HG03442 (cell line): ENCODE measurements at regions not wholly inside any gene's neighbourhood (a gene's known extent, or its start where the extent isn't known, plus 50 kb on each side); places are given as distances from the start of the nearest gene placed in this dataset.
"Not testable (repeated sequence)": the region's sequence is repeated elsewhere in the genome, so short reads cannot be mapped to it uniquely, and the experiment has no call there.

ENCODE experiments used
- ATAC-seq: cut with Tn5 transposase; IDR thresholded peaks from one replicate; pipeline ENCODE4 v1.9.1; 2021; ENCODE audit warnings: mild to moderate bottlenecking, moderate library complexity; ENCODE audit not compliant: unreplicated experiment

DNA sequence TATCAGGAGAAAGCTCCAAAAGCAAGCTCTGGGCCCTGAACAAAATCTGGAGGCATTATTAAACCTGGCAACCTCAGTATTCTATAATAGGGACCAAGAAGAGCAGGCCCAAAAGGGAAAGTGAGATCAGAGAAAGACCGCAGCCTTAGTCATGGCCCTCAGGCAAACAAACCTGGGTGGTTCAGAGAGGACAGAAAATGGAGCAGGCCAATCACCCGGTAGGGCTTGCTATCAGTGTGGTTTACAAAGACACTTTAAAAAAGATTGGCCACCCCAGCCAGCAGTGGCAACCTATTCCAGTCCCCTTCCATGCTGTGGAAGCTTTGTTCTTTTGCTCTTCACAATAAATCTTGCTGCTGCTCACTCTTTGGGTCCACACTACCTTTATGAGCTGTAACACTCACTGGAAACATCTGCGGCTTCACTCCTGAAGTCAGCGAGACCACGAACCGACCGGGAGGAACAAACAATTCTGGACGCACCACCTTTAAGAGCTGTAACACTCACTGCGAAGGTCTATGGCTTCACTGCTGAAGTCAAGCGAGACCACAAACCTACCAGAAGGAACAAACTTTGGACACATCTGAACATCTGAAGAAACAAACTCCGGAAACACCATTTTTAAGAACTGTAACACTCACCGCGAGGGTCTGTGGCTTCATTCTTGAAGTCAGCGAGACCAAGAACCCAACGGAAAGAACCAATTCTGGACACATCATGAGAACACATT, 1821.2 kb upstream of the PCDH20 start:
- not testable (repeated sequence) for ATAC-seq

DNA sequence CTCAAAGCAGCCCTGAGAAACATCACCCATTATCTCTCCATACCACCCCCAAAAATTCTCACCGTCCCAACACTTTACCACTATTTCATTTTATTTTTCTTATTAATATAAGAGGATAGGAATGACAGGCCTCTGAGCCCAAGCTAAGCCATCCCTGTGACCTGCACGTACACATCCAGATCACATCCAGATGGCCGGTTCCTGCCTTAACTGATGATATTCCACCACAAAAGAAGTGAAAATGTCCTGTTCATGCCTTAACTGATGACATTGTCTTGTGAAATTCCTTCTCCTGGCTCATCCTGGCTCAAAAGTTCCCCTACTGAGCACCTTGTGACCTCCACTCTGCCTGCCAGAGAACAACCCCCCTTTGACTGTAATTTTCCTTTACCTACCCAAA, 1802.9 kb upstream of the PCDH20 start:
- not testable (repeated sequence) for ATAC-seq

DNA sequence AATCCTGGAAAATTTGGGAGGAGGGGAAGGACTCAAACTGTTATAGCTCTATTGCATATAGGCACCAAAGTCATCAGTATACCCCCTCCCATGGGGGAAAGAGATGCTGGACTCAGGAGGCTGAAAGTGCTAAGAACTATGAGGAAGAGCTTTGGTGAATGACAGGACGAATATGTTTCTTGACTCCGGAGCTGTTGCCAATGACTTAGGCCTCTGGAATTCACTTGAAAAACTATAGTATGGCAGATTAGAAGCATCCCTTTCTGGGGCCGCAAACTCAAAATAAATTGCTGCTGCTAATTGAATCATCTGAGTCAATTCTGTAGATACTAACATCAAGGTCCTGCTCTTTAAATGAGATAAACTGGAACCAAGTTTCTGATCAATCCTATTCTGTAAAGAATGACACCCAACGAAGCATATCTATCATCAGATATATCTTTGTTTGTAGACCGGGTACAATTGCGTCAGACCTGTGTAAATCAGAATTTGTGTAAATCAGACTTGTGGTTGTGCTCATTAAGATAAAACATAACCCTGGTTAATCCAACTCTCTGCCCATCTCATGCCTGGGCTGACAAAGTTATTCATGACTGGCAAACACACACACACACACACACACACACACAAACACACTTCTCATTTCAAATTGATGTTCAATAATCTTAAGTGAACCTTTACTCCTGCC, 1793.8 kb upstream of the PCDH20 start:
- no peak for ATAC-seq

DNA sequence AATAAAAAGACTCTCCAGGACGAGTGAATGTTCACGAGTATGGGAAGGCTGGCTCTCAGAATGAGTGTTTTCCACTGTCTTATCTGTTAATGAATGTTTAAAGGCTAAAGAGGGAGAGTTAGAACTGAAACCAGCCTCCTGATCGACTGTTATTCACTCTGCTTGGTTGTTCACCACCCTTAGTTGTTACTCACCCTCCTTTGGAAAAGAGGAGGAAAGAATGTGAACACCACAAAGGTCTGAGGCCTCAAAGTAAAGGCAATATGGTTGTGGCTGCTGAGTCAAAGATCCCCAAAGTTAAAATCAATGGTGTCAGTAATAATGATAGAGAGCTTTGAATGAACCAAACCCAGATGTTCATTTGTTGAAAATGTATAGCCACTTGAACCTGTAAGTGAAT, 1793.2 kb upstream of the PCDH20 start:
- ATAC-seq: no peak

DNA sequence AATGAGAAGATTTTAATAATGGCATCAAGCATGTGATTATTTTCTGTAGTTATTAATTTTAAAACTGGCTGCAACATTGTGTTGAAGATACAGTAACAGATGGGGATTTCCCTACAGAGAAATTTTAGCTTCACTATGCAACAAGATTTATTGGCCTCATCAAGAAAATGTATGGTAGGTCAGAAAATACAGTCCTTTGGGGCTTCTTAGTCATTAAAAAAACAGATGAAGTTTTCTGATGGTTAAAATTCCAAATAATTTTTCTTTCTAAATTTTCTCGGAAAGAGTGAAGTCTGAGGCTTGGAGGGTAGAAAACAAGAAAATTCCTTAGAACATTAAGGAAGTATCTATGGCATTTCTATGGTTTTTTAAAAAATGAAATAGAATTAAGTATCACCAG, 1790.8 kb upstream of the PCDH20 start:
- ATAC-seq: no peak

DNA sequence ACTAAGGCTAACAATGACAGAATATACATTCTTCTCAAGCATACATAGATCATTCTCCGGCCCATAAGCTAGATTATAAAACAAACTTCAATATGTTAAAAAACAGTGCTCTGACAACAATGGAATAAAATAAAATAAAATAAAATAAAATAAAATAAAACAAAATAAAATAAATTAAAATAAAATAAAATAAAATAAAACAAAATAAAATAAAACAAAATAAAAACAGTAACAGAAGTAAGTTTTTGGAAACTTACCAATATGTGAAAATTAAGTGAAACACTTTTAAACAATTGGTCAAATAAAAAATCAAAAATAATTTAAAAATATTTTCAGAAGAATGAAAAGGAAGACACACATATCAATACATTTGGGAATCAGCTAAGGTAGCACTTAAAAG, 1785.8 kb upstream of the PCDH20 start:
- ATAC-seq: no peak

DNA sequence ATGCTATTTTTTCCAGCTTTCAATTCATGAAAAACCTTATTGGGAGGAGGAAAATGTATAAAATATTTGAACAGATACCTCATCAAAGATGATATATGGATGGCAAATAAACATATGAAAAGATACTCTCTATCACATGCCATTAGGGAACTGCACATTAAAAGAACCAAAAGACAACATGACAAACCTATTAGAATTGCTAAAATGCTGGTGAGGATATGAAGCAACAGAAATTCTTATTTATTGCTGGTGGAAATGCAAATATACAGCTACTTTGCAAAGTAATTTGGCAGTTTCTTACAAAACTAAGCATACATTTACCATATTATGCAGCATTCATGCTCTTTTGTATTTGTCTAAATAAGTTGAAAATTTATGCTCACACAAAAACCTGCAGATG, 1783.9 kb upstream of the PCDH20 start:
- ATAC-seq: no peak

DNA sequence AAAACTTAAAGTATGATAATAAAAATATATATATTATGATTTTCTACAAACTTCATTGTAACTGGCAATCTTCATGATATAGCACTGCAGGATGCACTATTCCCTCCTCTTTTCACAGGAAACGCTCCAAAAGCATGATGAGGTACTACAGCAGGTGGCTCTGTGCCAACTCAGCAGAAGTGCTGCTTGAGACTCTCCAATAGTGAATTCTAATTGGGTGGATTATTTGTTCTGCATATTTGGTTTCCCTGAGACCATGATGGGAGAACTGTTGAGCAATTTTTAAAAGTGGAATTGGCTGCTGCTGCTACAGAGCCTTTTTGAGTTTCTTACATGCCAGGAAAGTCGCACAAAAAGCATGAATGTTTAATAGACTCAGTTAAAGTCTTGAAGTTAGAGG, 1782.4 kb upstream of the PCDH20 start:
- ATAC-seq: no peak

DNA sequence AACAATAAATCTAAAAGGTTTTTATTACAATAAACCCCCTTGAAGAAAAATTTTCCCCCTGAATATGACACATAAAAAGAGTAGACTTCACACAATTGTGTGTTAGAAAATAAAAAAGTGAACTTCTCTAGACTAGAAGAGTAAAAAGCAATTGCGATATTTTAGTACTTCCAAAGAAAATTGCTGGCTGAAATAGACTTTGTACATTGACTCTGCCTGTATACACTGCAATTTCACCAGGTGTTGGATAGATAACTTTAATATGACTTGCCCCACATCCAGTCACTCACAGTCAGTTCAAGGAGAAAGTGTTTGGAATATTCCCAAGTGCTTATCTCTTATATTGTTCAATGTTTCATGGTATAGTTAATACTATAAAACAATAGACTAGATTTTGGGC, 1780.1 kb upstream of the PCDH20 start:
- no peak for ATAC-seq

DNA sequence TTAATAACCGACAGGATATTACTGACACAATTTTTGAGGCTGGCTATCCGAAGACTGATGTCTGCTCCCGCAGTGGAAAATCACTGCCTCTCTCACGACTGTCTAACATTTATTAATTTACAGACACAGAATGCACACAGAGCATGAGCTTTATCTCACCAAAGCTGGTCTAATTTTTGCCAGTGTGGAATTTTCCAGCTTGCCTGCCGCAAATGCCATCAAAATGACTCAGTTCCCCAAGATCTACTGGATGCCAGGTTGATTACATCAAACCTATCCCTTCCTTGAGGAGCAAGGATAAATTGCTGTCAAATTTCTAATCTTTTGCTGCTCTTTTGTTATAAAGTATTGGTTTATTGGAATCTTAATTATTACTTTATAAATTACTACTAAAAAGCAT, 1775.1 kb upstream of the PCDH20 start:
- ATAC-seq: no peak

DNA sequence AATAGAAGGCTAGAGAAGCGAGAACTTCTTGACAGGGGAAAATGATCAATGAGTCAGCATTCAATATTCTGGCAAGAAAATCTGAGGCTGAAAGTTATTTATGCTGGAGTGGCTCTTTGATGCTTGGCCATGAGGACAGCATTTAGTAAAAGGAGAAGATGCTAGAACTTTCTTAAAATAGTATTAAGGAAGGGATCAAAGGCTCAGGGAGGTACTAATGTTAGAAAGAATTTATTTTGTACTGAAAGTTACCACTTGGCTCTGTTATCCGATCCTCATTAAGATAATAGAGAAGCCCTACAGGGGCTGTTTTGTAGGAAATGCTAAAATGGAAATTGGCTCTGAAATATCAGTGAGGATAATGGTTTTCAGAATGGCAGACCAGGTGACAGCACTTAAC, 1774.6 kb upstream of the PCDH20 start:
- ATAC-seq: no peak

DNA sequence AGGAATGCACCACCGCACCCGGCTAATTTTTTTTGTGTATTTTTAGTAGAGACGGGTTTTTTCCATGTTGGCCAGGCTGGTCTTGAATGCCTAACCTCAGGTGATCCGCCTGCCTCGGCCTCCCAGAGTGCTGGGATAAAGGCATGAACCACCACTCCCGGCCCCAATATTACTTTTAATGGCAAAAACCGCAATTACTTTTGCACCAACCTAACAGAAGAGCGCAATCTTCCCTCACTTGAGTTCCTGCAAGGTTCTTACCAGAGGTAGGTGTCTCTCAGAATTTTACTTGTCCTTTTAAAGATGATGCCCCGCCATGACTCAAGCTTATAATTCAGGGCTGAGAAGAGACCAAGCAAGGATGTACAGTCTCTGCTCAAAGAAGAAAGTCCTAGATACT, 1774.1 kb upstream of the PCDH20 start:
- ATAC-seq: no peak

DNA sequence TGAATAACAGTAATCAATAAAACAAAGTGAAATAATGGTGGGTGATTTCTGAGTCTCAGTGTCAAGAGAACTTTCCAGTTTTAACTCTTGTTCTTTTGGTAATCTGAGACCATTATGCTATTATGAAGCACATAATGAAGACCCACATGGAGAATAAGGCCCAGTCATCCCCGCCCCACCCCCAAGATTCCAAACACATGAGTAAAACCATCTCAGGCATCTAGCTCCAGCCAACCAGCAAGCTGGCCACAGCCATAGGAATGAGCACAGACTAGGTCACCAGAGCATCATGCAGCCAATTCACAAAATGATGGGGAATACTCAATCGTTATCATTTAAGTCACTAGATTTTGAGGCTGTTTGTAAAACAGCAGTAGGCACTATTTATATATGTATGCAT, 1769.0 kb upstream of the PCDH20 start:
- ATAC-seq: no peak

DNA sequence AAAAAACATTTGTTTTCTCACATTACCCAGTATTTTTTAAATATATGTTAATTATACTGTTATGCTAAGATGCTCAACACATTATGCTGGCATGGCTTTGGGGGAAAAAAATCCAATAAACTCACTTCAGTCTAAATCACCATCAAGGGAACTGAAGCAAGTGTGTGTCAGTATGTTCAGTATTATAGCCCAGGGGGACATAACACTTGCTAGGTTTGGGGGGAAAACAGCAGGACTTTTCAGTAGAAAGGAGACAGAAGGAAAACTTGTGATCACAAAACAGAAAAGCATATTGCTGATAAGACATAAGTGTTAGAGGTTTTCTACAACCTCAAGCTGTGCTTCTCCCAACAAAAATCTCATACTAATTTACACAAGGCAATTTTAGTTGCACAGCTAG, 1759.9 kb upstream of the PCDH20 start:
- no peak for ATAC-seq

DNA sequence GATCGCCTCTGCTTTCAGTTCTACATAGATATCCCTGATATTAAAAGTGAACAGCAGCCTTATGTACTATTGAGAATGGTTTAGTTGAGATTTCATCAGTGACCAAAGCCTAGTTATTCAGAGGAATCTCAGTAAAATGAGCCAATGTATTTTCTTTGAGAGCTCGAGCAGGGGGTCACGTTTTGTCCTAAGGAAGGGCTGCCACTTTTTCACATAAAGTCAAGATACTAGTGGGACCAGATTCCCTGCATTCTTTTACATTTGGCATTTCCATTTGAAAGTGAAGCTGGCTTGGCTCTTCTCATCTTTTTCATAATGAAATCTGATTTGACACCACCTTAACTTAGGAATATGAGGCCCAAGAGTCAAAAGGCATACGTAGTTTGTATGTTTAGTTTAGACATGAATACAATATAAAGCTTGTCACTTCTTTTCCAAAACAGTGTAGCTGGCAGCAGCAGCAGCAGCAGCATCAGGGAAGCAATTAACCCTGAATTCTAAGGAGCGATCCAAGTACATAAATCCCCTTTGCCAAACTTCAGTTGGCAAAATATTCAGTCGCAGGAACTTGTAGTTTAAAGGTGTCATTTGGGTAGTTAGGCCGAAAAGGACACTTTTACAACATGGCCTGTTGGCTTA, 1752.2 kb upstream of the PCDH20 start:
- no peak for ATAC-seq

DNA sequence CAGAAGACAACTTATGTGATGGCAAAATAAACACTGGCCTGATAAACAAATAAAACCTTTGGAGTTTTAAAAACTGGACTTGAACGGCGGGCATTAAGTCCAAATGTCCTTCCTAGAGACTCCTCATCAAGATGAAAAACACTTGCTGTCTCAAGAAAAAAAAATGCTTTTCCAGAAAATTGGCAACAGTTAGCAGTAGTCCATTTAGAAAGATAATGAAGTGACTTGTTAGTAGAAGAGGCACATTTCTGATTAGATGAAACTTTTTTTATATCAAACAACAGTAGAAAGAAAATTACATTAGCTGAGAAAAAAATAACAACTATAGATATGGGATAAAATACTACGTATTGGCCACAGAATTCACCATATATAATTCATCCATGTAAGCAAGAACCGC, 1750.7 kb upstream of the PCDH20 start:
- ATAC-seq: no peak

DNA sequence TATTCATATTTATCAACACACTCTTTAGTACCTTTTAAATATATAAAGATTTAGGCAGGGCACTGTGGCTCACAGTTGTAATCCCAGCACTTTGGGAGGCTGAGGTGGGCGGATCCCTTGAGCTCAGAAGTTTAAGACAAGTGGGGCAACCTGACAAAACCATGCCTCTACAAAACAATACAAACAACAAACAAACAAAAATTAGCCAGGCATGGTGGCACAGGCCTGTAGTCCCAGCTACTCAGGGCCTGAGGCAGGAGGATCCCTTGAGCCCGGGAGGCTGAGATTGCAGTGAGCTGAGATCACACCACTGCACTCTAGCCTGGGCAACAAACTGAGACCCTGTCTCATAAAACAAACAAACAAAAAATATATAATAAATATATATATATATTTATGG, 1748.3 kb upstream of the PCDH20 start:
- no peak for ATAC-seq

DNA sequence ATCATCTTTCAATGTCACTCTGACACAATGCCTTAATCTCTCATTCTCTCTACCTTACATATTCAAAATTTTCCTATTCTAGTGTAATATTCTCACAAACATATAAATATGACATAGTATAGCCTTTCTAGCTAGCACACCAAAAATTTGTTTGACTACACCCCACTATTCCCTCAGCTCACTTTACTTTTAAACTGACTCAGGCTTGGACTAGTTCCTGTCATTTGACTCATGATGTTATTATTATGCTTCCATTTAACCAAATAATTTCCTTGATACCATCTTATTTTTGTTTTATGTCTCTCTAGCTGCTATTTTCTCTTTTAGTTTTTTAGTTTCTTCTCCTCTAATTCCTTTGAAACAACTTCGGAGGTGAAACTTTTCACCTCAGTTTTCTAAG, 1745.6 kb upstream of the PCDH20 start:
- no peak for ATAC-seq

DNA sequence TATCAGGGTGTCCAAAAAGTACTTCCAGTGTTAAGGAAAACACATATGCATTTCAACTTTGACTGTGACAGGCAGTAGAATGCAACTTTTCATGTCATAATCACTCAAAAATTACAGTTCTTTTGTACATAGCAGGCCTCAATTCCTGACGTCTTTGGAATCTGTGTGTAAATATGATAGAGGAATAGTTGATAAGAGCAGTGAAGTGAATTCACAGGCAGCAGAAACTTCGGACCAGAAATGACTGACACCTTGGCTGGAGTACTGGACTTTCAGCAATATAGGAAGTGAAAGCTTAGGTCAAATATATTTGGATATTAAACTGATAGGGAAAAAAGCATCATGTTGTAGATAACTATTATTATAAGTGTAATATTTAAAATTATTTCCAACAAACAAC, 1741.2 kb upstream of the PCDH20 start:
- ATAC-seq: no peak

DNA sequence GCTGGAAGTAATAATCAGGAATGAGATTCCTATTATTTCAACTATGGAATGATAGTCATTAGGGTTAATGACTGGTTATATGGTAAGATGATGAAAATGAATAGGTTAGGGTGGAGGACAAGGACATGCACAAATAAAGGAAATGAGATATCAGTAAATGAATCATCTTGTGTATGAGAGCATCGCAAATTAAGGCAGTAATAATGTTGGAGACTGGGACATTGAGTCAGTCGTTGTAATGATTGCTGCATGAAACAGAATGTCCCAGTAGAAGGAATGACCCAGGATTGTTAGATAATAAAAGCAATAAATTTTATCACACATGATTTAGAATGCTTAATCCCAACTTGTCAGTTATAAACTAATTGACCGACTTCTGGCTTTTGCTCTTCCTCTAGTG, 1733.7 kb upstream of the PCDH20 start:
- ATAC-seq: no peak

DNA sequence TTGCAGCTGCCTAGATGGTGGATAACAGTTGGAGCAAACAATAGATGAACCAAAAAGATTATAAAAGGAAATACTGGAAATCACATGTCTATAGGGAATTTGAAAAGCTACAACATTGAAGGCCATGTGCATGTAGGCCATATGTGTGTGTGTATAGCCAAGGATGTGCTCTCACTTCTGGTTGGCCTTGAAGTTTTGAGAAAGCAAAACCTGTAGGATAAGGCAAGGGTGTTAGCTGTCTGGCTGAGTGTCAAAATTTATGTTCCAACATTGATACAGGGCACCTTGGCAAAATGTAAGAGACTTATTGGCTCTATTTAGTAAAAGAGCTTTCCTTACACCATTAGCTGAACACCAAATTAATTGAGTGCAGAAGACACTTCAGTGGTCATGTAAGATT, 1723.6 kb upstream of the PCDH20 start:
- ATAC-seq: no peak

DNA sequence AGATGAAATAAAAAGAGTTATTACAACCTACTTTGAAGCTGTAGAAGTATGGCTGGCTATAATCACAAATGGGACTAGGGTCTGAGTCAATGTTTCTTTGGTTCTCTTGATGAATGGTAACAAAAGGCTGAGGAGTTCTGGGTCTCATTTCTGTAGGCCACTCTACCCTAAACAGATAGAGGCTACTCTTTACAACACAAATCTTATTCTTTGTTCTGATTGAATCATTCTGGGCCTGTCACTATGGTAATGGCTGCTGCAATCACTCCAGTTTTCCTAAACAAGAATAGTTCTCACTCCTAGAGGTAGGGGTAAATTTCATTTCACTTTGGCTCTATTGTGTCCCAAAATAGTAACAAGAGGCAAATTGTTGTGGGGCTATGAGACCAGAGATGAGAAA, 1714.3 kb upstream of the PCDH20 start:
- no peak for ATAC-seq
